ENCODE measurements at regions not wholly inside any gene's neighbourhood (a gene's known extent, or its start where the extent isn't known, plus 50 kb on each side); places are given as distances from the start of the nearest gene placed in this dataset.
A peak's percentile ranks its signal among the peaks of the same experiment; 100 is the strongest.

DNA sequence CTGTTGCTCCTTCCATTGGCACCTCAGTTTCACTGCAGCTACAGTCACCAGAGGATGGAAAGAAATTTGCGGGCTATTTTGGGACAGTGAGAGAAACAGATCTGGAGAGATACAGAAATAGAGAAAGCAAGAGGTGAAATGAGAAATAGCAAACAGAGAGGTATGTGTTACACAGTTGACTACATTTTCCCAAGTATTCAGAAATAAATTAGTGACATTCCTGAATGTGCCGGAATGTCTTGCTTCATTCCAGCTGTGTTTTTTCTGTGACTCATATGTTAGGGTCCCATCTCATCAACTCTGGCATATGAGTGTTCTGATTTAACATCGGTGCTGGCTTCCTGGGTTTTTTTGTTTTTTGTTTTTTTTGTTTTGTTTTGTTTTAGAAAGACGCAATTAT, 63.8 kb upstream of the ZNF462 start:
- ATAC-seq: peak; percentile 50; the same call in 1 of the 3 replicates

DNA sequence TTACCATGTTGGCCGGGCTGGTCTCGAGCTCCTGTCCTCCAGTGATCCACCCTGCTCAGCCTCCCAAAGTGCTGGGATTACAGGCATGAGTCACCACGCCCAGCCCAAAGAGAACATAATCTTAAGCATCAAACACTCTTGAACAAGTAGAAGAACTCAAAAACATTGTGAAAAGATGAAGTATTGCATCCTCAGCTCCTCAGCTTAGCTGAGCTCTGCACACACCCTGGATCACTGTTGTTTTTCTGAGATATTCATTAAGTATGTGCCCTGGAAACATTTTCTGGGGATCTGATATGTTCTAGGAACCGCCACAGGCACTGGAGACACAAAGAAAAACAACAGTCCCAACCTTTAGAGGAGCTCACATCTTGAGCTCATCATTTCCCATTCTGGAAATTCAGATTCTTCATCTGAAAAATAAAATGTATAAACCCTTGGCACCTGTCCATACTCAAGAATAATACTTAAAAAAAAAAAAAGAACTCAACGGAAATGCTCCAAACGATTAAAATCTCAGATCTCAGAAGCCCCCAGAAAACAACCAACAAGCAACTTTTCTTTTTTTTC, 62.2 kb upstream of the ZNF462 start:
- no peak for ATAC-seq
- TF ChIP-seq ZNF70 (CRISPR knock-in tag; IDR thresholded peaks at IDR 0.05) (no peak), ESRRG (CRISPR knock-in tag; IDR thresholded peaks at IDR 0.05) (no peak), OSR1 (CRISPR knock-in tag; IDR thresholded peaks at IDR 0.05) (no peak), ZFP30 (CRISPR knock-in tag; IDR thresholded peaks at IDR 0.05) (no peak), CSDC2 (CRISPR knock-in tag; IDR thresholded peaks at IDR 0.05) (no peak), ZFP3 (CRISPR knock-in tag; IDR thresholded peaks at IDR 0.05) (no peak), TCF4 (CRISPR knock-in tag; IDR thresholded peaks at IDR 0.05; ENCODE audit: borderline replicate concordance) (no peak), ARNTL (CRISPR knock-in tag; IDR thresholded peaks at IDR 0.05; ENCODE audit: borderline replicate concordance, low read depth) (no peak), PPARA (CRISPR knock-in tag; IDR thresholded peaks at IDR 0.05; ENCODE audit: borderline replicate concordance) (no peak), ZNF565 (CRISPR knock-in tag; conservative IDR thresholded peaks at IDR 0.05; ENCODE audit: low read depth) (no peak)
- TF ChIP-seq, protein P1, sequence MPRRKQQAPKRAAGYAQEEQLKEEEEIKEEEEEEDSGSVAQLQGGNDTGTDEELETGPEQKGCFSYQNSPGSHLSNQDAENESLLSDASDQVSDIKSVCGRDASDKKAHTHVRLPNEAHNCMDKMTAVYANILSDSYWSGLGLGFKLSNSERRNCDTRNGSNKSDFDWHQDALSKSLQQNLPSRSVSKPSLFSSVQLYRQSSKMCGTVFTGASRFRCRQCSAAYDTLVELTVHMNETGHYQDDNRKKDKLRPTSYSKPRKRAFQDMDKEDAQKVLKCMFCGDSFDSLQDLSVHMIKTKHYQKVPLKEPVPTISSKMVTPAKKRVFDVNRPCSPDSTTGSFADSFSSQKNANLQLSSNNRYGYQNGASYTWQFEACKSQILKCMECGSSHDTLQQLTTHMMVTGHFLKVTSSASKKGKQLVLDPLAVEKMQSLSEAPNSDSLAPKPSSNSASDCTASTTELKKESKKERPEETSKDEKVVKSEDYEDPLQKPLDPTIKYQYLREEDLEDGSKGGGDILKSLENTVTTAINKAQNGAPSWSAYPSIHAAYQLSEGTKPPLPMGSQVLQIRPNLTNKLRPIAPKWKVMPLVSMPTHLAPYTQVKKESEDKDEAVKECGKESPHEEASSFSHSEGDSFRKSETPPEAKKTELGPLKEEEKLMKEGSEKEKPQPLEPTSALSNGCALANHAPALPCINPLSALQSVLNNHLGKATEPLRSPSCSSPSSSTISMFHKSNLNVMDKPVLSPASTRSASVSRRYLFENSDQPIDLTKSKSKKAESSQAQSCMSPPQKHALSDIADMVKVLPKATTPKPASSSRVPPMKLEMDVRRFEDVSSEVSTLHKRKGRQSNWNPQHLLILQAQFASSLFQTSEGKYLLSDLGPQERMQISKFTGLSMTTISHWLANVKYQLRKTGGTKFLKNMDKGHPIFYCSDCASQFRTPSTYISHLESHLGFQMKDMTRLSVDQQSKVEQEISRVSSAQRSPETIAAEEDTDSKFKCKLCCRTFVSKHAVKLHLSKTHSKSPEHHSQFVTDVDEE (CRISPR knock-in tag; IDR thresholded peaks at IDR 0.05): no peak

More for the DNA sequence above, 63.8 kb upstream of the ZNF462 start:
- TF ChIP-seq TCF4 (CRISPR knock-in tag; IDR thresholded peaks at IDR 0.05; ENCODE audit: borderline replicate concordance) (no peak), ESRRG (CRISPR knock-in tag; IDR thresholded peaks at IDR 0.05) (no peak), ARNTL (CRISPR knock-in tag; IDR thresholded peaks at IDR 0.05; ENCODE audit: borderline replicate concordance, low read depth) (no peak), ISL1 (CRISPR knock-in tag; IDR thresholded peaks at IDR 0.05) (peak; percentile 61; the same call in 1 of the 2 replicates), ZNF70 (CRISPR knock-in tag; IDR thresholded peaks at IDR 0.05) (no peak), TOX (CRISPR knock-in tag; IDR thresholded peaks at IDR 0.05; ENCODE audit: borderline replicate concordance) (no peak), ZFP3 (CRISPR knock-in tag; IDR thresholded peaks at IDR 0.05) (0 out of 2 replicates have a peak, but pooled peaks have one; percentile 33), ZNF565 (CRISPR knock-in tag; conservative IDR thresholded peaks at IDR 0.05; ENCODE audit: low read depth) (no peak), PPARA (CRISPR knock-in tag; IDR thresholded peaks at IDR 0.05; ENCODE audit: borderline replicate concordance) (no peak), ZNF8 (CRISPR knock-in tag; IDR thresholded peaks at IDR 0.05) (no peak), CSDC2 (CRISPR knock-in tag; IDR thresholded peaks at IDR 0.05) (no peak), GLIS3 (CRISPR knock-in tag; IDR thresholded peaks at IDR 0.05) (no peak), RARB (CRISPR knock-in tag; IDR thresholded peaks at IDR 0.05) (no peak), BACH2 (CRISPR knock-in tag; IDR thresholded peaks at IDR 0.05; ENCODE audit: borderline replicate concordance) (no peak), ZFP30 (CRISPR knock-in tag; IDR thresholded peaks at IDR 0.05) (no peak), ZC3H10 (CRISPR knock-in tag; IDR thresholded peaks at IDR 0.05) (no peak), OSR1 (CRISPR knock-in tag; IDR thresholded peaks at IDR 0.05) (no peak), SNAI2 (CRISPR knock-in tag; IDR thresholded peaks at IDR 0.05) (no peak)
- TF ChIP-seq, protein P1 (CRISPR knock-in tag; IDR thresholded peaks at IDR 0.05): no peak
- TF ChIP-seq, protein P2, sequence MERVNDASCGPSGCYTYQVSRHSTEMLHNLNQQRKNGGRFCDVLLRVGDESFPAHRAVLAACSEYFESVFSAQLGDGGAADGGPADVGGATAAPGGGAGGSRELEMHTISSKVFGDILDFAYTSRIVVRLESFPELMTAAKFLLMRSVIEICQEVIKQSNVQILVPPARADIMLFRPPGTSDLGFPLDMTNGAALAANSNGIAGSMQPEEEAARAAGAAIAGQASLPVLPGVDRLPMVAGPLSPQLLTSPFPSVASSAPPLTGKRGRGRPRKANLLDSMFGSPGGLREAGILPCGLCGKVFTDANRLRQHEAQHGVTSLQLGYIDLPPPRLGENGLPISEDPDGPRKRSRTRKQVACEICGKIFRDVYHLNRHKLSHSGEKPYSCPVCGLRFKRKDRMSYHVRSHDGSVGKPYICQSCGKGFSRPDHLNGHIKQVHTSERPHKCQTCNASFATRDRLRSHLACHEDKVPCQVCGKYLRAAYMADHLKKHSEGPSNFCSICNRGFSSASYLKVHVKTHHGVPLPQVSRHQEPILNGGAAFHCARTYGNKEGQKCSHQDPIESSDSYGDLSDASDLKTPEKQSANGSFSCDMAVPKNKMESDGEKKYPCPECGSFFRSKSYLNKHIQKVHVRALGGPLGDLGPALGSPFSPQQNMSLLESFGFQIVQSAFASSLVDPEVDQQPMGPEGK (CRISPR knock-in tag; IDR thresholded peaks at IDR 0.05; ENCODE audit: borderline replicate concordance): no peak
- TF ChIP-seq, protein P3, sequence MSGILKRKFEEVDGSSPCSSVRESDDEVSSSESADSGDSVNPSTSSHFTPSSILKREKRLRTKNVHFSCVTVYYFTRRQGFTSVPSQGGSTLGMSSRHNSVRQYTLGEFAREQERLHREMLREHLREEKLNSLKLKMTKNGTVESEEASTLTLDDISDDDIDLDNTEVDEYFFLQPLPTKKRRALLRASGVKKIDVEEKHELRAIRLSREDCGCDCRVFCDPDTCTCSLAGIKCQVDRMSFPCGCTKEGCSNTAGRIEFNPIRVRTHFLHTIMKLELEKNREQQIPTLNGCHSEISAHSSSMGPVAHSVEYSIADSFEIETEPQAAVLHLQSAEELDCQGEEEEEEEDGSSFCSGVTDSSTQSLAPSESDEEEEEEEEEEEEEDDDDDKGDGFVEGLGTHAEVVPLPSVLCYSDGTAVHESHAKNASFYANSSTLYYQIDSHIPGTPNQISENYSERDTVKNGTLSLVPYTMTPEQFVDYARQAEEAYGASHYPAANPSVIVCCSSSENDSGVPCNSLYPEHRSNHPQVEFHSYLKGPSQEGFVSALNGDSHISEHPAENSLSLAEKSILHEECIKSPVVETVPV (CRISPR knock-in tag; IDR thresholded peaks at IDR 0.05): no peak
- TF ChIP-seq, protein P4, sequence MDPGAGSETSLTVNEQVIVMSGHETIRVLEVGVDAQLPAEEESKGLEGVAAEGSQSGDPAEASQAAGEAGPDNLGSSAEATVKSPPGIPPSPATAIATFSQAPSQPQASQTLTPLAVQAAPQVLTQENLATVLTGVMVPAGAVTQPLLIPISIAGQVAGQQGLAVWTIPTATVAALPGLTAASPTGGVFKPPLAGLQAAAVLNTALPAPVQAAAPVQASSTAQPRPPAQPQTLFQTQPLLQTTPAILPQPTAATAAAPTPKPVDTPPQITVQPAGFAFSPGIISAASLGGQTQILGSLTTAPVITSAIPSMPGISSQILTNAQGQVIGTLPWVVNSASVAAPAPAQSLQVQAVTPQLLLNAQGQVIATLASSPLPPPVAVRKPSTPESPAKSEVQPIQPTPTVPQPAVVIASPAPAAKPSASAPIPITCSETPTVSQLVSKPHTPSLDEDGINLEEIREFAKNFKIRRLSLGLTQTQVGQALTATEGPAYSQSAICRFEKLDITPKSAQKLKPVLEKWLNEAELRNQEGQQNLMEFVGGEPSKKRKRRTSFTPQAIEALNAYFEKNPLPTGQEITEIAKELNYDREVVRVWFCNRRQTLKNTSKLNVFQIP (CRISPR knock-in tag; IDR thresholded peaks at IDR 0.05; ENCODE audit: borderline replicate concordance, low read depth): peak; percentile 75; the same call in 1 of the 2 replicates
- TF ChIP-seq, protein P5, sequence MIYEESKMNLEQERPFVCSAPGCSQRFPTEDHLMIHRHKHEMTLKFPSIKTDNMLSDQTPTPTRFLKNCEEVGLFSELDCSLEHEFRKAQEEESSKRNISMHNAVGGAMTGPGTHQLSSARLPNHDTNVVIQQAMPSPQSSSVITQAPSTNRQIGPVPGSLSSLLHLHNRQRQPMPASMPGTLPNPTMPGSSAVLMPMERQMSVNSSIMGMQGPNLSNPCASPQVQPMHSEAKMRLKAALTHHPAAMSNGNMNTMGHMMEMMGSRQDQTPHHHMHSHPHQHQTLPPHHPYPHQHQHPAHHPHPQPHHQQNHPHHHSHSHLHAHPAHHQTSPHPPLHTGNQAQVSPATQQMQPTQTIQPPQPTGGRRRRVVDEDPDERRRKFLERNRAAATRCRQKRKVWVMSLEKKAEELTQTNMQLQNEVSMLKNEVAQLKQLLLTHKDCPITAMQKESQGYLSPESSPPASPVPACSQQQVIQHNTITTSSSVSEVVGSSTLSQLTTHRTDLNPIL (CRISPR knock-in tag; IDR thresholded peaks at IDR 0.05; ENCODE audit: low read depth): peak; percentile 59; the same call in 1 of the 2 replicates
